ENCODE measurements at regions not wholly inside any gene's neighbourhood (a gene's known extent, or its start where the extent isn't known, plus 50 kb on each side); places are given as distances from the start of the nearest gene placed in this dataset.

DNA sequence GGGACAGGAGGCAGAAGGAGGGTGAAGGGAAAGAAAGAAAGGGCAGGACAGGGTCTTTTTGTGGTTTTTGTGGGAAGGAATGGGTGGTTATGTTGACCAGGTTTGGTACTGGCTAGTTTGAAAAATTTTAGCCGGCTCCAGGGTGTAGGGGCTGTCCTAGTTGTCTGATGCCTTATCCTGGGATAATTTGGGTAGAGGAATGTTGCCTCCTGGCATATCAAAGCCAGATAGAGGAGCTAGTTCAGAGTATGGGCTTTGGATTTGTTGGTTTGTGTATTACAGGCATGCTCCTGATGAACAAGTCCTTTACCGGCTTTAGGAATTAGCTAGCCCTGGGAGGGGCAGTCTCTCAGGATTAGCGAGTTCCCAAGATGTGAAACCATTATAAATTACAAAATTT lies 101.1 kb upstream of the LHCGR start:
- peaks cover 6% of the 10 kb centered on the region for H3K4me1 Mint-ChIP-seq (ENCODE audit: low read depth, unreplicated experiment)
- Histone ChIP-seq H3K79me2 (ENCODE audit: insufficient read depth, low read length) (no peaks in the 10 kb centered on the region), H2AFZ (ENCODE audit: low read depth, low read length) (no peak overlapping the region), H3K4me2 (ENCODE audit: low read length) (no peak overlapping the region), H3K9me3 (ENCODE audit: insufficient read depth, low read depth, low read length) (no peaks in the 10 kb centered on the region), H3K36me3 (ENCODE audit: insufficient read depth, low read length) (no peaks in the 10 kb centered on the region), H3K27ac (ENCODE audit: low read depth, low read length) (no peak overlapping the region), H3K27me3 (ENCODE audit: insufficient read depth, low read length) (no peaks in the 10 kb centered on the region), H3K9ac (ENCODE audit: low read length) (no peak overlapping the region), H3K4me1 (ENCODE audit: insufficient read depth, low read length) (peaks cover 4% of the 10 kb centered on the region), H3K4me3 (ENCODE audit: insufficient read depth, low read depth, low read length) (no peak overlapping the region), H4K20me1 (ENCODE audit: insufficient read depth, low read length) (no peaks in the 10 kb centered on the region)
- no peak for TF ChIP-seq CTCF (IDR thresholded peaks at IDR 0.05; ENCODE audit: insufficient read depth, low read depth, low read length)
- no peak for TF ChIP-seq EZH2 (IDR thresholded peaks at IDR 0.05; ENCODE audit: insufficient read depth, low read length)
- no peak overlapping the region for H3K4me3 Mint-ChIP-seq (ENCODE audit: unreplicated experiment)
- peaks cover 11% of the 10 kb centered on the region for H3K27me3 Mint-ChIP-seq (ENCODE audit: low read depth, unreplicated experiment)
- no peaks in the 10 kb centered on the region for H3K36me3 Mint-ChIP-seq (ENCODE audit: low read depth, unreplicated experiment)
- H3K9me3 Mint-ChIP-seq (ENCODE audit: unreplicated experiment), result no peaks in the 10 kb centered on the region
- FAIRE-seq, result no peak
- H3K27ac Mint-ChIP-seq (ENCODE audit: unreplicated experiment), result no peak overlapping the region
- DNase-seq (ENCODE audit: low read depth), result no peak

DNA sequence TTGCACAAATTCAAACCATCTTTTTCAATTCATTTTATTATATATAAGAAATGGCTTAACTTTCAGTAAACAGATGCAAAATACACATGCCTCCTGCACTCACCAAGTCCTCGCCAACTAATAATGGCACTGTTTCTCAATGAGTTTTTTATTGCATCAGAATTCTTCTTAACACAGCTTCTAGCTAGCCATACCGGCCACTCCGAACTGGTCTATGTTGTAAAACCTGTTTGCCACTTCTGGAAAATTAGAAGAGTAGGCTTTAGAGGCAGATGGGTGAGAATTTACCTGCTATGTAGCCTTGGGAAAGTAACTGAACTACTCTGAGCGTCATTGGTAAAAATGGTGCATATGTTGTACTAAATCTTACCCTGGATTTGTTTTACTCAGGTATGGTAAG lies 100.6 kb upstream of the LHCGR start:
- Histone ChIP-seq H3K4me1 (ENCODE audit: insufficient read depth, low read length) (peaks cover 6% of the 10 kb centered on the region), H3K9ac (ENCODE audit: low read length) (no peak overlapping the region), H3K79me2 (ENCODE audit: insufficient read depth, low read length) (no peaks in the 10 kb centered on the region), H3K27ac (ENCODE audit: low read depth, low read length) (no peak overlapping the region), H3K4me3 (ENCODE audit: insufficient read depth, low read depth, low read length) (no peak overlapping the region), H3K36me3 (ENCODE audit: insufficient read depth, low read length) (no peaks in the 10 kb centered on the region), H3K27me3 (ENCODE audit: insufficient read depth, low read length) (no peaks in the 10 kb centered on the region), H3K9me3 (ENCODE audit: insufficient read depth, low read depth, low read length) (no peaks in the 10 kb centered on the region), H3K4me2 (ENCODE audit: low read length) (no peak overlapping the region), H4K20me1 (ENCODE audit: insufficient read depth, low read length) (no peaks in the 10 kb centered on the region), H2AFZ (ENCODE audit: low read depth, low read length) (no peak overlapping the region)
- Mint-ChIP-seq H3K4me1 (ENCODE audit: low read depth, unreplicated experiment) (peaks cover 8% of the 10 kb centered on the region), H3K4me3 (ENCODE audit: unreplicated experiment) (no peak overlapping the region), H3K36me3 (ENCODE audit: low read depth, unreplicated experiment) (no peaks in the 10 kb centered on the region), H3K27me3 (ENCODE audit: low read depth, unreplicated experiment) (peaks cover 11% of the 10 kb centered on the region), H3K9me3 (ENCODE audit: unreplicated experiment) (no peaks in the 10 kb centered on the region), H3K27ac (ENCODE audit: unreplicated experiment) (no peak overlapping the region)
- no peak for DNase-seq (ENCODE audit: low read depth)
- TF ChIP-seq EZH2 (IDR thresholded peaks at IDR 0.05; ENCODE audit: insufficient read depth, low read length) (no peak), CTCF (IDR thresholded peaks at IDR 0.05; ENCODE audit: insufficient read depth, low read depth, low read length) (no peak)
- FAIRE-seq, result no peak

GRCh38 chr2:48855142-48855541 lies 99.6 kb upstream of the LHCGR start:
- no peak overlapping the region for H3K4me3 Mint-ChIP-seq (ENCODE audit: unreplicated experiment)
- H3K27me3 Mint-ChIP-seq (ENCODE audit: low read depth, unreplicated experiment), result peaks cover 11% of the 10 kb centered on the region
- Histone ChIP-seq H3K36me3 (ENCODE audit: insufficient read depth, low read length) (no peaks in the 10 kb centered on the region), H3K4me2 (ENCODE audit: low read length) (no peak overlapping the region), H3K27ac (ENCODE audit: low read depth, low read length) (no peak overlapping the region), H3K4me1 (ENCODE audit: insufficient read depth, low read length) (peaks cover 9% of the 10 kb centered on the region), H3K27me3 (ENCODE audit: insufficient read depth, low read length) (no peaks in the 10 kb centered on the region), H3K79me2 (ENCODE audit: insufficient read depth, low read length) (no peaks in the 10 kb centered on the region), H3K9me3 (ENCODE audit: insufficient read depth, low read depth, low read length) (no peaks in the 10 kb centered on the region), H4K20me1 (ENCODE audit: insufficient read depth, low read length) (no peaks in the 10 kb centered on the region), H3K9ac (ENCODE audit: low read length) (no peak overlapping the region), H3K4me3 (ENCODE audit: insufficient read depth, low read depth, low read length) (no peak overlapping the region), H2AFZ (ENCODE audit: low read depth, low read length) (no peak overlapping the region)
- TF ChIP-seq EZH2 (IDR thresholded peaks at IDR 0.05; ENCODE audit: insufficient read depth, low read length), result no peak
- TF ChIP-seq CTCF (IDR thresholded peaks at IDR 0.05; ENCODE audit: insufficient read depth, low read depth, low read length), result no peak
- no peak for FAIRE-seq
- no peak for DNase-seq (ENCODE audit: low read depth)
- H3K36me3 Mint-ChIP-seq (ENCODE audit: low read depth, unreplicated experiment), result no peaks in the 10 kb centered on the region
- no peak overlapping the region for H3K27ac Mint-ChIP-seq (ENCODE audit: unreplicated experiment)
- H3K9me3 Mint-ChIP-seq (ENCODE audit: unreplicated experiment), result no peaks in the 10 kb centered on the region
- peaks cover 12% of the 10 kb centered on the region for H3K4me1 Mint-ChIP-seq (ENCODE audit: low read depth, unreplicated experiment)
